Upper lobe of left lung (tissue), 4 donors: ENCODE measurements at regions not wholly inside any gene's neighbourhood (a gene's known extent, or its start where the extent isn't known, plus 50 kb on each side); places are given as distances from the start of the nearest gene placed in this dataset.

ENCODE experiments used
- POLR2A ChIP-seq, 4 donors: fragments of 450-650 bp; IDR thresholded peaks; one replicate each; pipeline ENCODE4 v1.5.1; 2016 to 2017; ENCODE audit warnings: antibody characterized with exemption in 4 of 4, mild to moderate bottlenecking in 2 of 4
- POLR2AphosphoS5 ChIP-seq, 2 donors: sonication (generic); formaldehyde crosslinking; IDR thresholded peaks; one replicate each; pipeline ENCODE4 v1.5.1; 2017; ENCODE audit warnings: antibody characterized with exemption in 2 of 2
- TF ChIP-seq, protein P1 (sequence below), 6 experiments: fragments of 450-650 bp in 4 of 6; fragments of 200-600 bp in 2 of 6; sonication (generic) in 2 of 6; IDR thresholded peaks; one replicate each; pipeline ENCODE4 v1.5.1; 2016 to 2019; ENCODE audit warnings: antibody characterized with exemption in 6 of 6

DNA sequence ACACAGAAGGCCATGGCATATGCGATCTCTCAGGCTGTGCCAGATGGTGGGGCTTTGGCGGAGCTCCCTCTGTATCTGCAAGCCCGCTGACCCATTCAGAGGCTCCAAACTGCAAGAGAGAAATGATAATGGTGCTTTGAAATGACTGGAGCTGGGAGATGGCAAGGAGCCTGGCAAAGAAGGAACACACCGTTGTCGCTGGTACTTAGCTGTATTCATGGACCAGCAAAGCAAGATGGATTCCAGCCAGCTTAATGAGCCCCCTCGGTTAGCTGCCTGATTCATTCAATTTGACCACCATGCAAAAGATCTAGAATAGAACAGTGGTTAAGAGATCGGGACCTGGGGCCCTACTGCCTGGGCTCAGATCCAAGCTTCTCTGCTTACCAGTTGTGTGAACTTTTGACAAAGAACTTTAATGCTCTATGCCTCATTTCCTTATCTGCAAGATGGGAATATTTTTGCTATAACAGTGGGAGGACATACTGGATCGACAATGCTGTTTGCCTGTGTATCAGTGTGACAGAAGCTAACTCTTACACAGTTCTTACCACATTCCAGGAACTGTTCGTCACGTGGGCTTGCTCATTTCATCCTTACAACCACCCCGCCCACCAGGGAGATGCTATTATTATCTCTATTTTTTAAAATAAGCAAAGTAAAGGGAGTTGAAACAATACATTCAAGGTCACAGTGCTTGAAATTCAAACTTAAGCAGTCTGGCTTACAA is 317.8 kb upstream of the SULF2 start:
- TF ChIP-seq POLR2AphosphoS5 (IDR thresholded peaks at IDR 0.05) (no peak), POLR2A (IDR thresholded peaks at IDR 0.05) (no peak)
- TF ChIP-seq, protein P1, sequence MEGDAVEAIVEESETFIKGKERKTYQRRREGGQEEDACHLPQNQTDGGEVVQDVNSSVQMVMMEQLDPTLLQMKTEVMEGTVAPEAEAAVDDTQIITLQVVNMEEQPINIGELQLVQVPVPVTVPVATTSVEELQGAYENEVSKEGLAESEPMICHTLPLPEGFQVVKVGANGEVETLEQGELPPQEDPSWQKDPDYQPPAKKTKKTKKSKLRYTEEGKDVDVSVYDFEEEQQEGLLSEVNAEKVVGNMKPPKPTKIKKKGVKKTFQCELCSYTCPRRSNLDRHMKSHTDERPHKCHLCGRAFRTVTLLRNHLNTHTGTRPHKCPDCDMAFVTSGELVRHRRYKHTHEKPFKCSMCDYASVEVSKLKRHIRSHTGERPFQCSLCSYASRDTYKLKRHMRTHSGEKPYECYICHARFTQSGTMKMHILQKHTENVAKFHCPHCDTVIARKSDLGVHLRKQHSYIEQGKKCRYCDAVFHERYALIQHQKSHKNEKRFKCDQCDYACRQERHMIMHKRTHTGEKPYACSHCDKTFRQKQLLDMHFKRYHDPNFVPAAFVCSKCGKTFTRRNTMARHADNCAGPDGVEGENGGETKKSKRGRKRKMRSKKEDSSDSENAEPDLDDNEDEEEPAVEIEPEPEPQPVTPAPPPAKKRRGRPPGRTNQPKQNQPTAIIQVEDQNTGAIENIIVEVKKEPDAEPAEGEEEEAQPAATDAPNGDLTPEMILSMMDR (IDR thresholded peaks at IDR 0.05), result no peak
